ENCODE measurements at regions not wholly inside any gene's neighbourhood (a gene's known extent, or its start where the extent isn't known, plus 50 kb on each side); places are given as distances from the start of the nearest gene placed in this dataset.

GRCh38 chrX:137387646-137388045 is 178.3 kb upstream of the ZIC3 start:
- no peak for DNase-seq (ENCODE audit: low read depth)

DNA sequence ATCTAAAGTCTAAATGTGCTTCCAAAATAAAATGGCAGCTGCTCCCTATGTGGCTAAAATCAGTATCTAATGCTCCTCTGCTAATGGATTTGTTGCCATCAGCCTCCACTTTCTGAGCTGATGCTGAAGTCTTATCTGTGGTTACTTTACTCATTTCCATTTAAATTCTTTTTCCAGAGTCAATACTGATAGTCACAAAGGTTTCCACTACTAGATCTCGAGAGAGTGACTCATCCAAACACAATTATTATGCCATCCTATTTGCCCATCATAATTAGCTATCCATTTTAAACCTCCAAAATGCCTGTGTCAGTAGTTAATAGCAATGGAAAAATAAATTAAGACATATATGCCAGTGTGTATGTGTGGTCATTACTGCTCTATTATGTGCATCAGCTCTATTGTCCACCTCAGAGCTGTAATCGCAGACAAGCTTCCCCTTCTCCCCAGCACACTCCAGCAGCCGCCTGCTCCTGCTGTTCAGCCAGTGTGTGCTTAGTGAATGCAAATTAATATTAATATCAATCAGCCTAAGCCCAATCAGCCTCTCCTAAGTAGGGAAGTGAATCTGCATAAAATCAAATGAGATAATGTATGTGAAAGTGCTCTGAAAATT is 199.8 kb upstream of the ZIC3 start:
- DNase-seq (ENCODE audit: low read depth), result no peak

DNA sequence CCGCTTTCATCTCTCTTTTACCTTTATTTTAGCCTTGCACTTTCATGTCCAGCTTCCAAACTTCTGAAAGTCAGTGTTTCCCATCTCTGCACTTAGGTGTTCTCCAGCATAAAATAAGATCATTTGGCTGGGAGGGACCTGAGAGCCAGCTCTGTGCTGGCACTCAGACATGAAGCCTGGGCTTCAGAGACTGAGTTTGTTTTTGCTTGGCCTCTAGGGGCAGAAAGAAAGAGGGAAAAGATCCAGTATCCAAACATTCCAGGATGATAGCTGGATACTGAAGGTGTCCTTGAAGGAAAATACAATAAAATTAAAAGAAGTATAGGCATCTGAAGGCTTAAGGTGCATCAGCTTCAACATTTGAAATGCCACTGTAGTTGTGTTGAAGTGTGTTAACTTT is 202.4 kb upstream of the ZIC3 start:
- DNase-seq (ENCODE audit: low read depth), result no peak

- DNase-seq (ENCODE audit: low read depth), result no peak
Measured at GRCh38 chrX:137362583-137362982, 203.3 kb upstream of the ZIC3 start.

GRCh38 chrX:137354851-137355250 is 211.1 kb upstream of the ZIC3 start:
- DNase-seq (ENCODE audit: low read depth), result no peak

DNA sequence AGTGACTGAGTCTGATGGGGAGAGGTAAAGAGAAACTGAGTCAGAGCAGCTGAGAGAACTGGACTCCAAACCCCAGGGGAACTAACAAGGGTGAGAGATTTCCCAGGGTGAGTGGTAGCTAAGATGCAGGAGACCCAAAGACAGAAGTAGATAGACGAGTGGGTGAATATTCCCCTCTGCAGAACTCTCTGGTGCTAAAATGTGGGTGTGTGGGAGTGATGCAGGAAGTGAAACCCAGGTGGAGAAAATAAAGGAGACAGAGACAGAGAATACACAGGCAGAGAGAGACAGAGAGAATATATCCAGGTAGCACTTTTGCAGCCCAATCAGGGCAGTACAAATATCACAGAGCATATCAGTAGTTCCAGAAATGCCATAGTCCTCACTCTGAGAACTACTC is 212.5 kb upstream of the ZIC3 start:
- DNase-seq (ENCODE audit: low read depth), result no peak

- DNase-seq (ENCODE audit: low read depth), result no peak
Measured at GRCh38 chrX:137352101-137352660, 213.7 kb upstream of the ZIC3 start.

GRCh38 chrX:137342969-137343368 is 223.0 kb upstream of the ZIC3 start:
- DNase-seq (ENCODE audit: low read depth), result no peak

GRCh38 chrX:137313627-137314026 is 252.3 kb upstream of the ZIC3 start:
- DNase-seq (ENCODE audit: low read depth), result no peak

DNA sequence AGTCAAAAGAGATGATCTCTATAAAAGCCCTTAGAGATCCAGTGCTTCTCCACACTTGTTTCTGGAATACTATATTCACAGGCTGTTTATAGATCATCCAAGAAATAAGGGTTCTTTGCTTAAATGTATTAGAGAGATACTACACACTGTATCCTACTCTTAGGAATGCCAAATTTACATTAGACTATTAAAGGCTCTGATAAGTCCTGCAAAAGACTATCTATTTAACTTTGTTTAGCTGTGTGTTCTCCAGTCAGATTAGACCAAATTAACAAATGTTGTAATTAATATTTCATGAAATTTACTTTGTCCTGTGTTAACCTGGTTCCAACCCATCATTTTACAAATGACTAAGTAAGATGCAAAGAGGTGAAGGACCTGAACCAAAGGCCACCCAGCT is 260.5 kb upstream of the ZIC3 start:
- DNase-seq (ENCODE audit: low read depth), result no peak

- no peak for DNase-seq (ENCODE audit: low read depth)
Measured at GRCh38 chrX:137297167-137297566, 263.4 kb upstream of the GPR101 start.

GRCh38 chrX:137290011-137290410 is 256.2 kb upstream of the GPR101 start:
- no peak for DNase-seq (ENCODE audit: low read depth)

DNA sequence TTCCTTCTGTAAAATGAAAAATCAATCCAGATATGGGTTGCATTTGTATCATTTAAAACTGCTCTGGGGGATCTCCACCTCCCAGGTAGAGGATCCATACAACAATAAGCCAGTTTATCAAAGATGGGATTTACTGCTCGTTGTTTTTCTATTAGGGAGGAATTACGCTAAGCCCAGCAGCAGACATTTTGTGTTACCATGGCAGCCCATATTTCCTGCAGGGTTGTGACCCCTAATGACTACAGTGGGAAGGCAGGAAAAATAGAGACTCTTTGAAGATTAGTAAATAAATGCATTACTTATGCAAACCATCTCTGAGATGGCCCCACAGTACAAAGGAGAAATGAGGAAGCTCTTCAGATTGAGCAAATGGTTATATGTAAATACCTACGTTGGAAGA is 253.4 kb upstream of the GPR101 start:
- no peak for DNase-seq (ENCODE audit: low read depth)

DNA sequence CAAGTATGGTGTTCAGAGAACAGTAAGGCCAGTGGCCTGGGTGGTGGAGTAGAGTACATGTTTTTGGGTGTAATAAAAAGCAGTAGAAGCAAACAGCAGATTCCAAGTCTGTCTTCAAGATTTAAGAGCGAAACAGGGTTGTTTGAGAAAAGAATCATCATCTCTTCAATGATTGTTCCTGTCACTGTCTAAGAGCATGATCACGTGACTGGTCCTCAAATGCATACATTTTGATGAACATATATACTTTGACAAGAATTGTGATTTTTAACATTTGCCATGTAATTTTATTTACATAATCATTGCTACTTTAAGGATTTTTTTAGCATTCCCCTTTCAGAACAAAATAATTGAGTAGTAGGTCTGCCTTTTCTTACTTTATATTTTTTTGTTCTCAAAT is 252.6 kb upstream of the GPR101 start:
- no peak for DNase-seq (ENCODE audit: low read depth)

GRCh38 chrX:137278825-137279224 is 245.0 kb upstream of the GPR101 start:
- DNase-seq (ENCODE audit: low read depth), result no peak

DNA sequence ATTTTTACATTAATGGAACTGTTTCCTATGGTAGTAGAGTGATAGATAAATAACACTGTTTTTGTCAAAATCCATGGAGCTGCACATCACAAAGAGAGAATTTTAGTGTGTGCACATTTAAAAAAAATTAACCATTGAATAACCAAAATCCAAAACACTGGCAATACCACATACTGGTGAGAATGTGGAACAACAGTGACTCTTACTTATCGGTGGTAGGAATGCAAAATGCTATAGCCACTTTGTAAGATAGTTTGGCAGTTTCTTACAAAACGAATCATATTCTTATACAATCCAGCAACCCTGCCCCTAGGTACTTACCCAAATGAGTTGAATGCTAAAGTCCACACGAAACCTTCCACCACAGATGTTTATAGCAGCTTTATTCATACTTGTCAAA is 229.6 kb upstream of the GPR101 start:
- no peak for DNase-seq (ENCODE audit: low read depth)

DNA sequence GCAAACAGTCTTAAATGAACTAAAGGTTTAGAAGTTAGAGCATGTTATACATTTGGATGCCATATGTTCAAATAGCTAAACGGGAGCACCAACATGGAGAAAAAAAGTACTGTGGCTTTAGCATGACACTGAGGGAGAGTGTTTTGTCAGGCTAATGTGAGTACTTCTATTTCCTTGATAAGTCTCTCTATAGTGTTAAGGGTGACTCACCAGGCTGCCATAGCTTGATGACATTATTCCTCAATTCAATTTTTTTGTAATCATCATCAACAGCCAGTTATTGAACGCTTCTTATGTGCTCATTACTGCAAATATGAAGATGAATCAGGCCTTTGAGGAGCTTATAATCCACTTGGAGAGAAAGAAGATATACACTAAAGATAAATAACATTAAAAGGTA is 211.4 kb upstream of the GPR101 start:
- DNase-seq (ENCODE audit: low read depth), result no peak

- no peak for DNase-seq (ENCODE audit: low read depth)
Measured at GRCh38 chrX:137236837-137237236, 203.0 kb upstream of the GPR101 start.

- DNase-seq (ENCODE audit: low read depth), result no peak
Measured at GRCh38 chrX:137234651-137235402, 201.0 kb upstream of the GPR101 start.

DNA sequence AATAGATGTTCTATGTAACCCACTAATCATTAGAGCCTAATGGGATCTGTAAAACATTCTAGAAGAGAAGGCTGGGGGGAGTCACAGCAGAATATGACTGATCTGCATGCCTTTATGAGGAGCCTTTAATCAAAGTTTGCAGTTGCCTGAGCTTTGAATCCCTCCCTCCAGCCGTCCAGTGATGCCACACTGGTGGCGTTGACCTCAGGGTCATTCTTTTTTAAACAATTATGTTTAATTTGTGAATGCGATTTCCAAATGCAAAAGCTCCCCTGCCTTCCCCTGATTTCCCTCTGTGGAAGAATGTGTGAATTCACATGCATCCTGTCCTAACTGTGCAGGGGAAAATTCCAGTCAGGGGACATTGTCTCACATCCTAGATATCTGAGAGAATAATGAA is 199.7 kb upstream of the GPR101 start:
- no peak for DNase-seq (ENCODE audit: low read depth)

- no peak for DNase-seq (ENCODE audit: low read depth)
Measured at GRCh38 chrX:137227151-137227550, 193.4 kb upstream of the GPR101 start.

- no peak for DNase-seq (ENCODE audit: low read depth)
Measured at GRCh38 chrX:137215467-137215866, 181.7 kb upstream of the GPR101 start.

DNA sequence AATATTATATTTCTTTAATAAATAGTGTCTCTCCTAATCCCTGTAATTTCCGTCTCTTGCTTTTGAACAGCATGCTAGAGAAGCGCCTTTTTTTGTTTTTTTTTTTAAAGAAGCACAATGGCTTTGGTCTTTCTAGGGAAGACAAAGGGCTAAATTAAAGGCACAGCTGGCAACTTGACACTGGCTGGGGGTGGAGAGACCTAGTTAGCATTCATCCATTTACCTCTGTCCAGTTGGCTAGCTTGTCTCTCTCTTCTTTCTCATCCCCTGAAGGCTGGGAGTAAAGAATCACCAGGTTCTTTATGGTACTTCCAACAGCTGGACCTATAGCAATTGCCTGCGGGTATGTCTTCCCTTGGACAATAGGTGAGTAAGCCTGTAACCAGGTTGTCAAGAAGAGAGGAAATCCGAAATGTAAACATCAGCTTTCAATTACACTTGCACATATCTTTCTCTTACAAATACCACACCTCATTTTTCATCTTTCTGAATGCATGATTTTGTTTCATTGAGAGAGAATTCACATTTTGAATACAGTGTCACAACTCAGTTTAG is 178.4 kb upstream of the GPR101 start:
- no peak for DNase-seq (ENCODE audit: low read depth)

Measured in RPMI7951 (cell line).